GM12878 (cell line): ENCODE measurements at regions not wholly inside any gene's neighbourhood (a gene's known extent, or its start where the extent isn't known, plus 50 kb on each side); places are given as distances from the start of the nearest gene placed in this dataset.

Experiments
- ATAC-seq: fragments of 200-7000 bp; cut with Tn5 transposase; 3 replicates; pipeline ENCODE4 v1.9.1; 2020; ENCODE audit warnings: mild to moderate bottlenecking, moderate library complexity
- BruUV-seq: library from RNA; stranded (reverse); fragments of 400-500 nt; replicated peaks from 2 replicates; lab custom pipeline; 2021; lab: Mats Ljungman, UMichigan
- CTCF ChIA-PET: fragments of 300-600 bp; sonication (Branson Sonifier 250); formaldehyde crosslinking; extraction: SDS; loops from one replicate; lab custom pipeline; 2021; ENCODE audit warnings: inconsistent platforms; lab: Yijun Ruan, JAX
- POLR2A ChIA-PET: fragments of 350-600 bp; formaldehyde crosslinking; extraction: SDS; loops from one replicate; lab custom pipeline; 2021; ENCODE audit warnings: inconsistent platforms; lab: Charles Lee
- RAD21 ChIA-PET: fragments of 300-600 bp; sonication (Branson Sonifier 250); formaldehyde crosslinking; loops from one replicate; lab custom pipeline; 2023; ENCODE audit warnings: antibody characterized with exemption; ENCODE audit not compliant: unreplicated experiment; lab: Charles Lee
- SMC1A ChIA-PET: fragments of 300-600 bp; sonication (Branson Sonifier 250); formaldehyde crosslinking; loops from one replicate; lab custom pipeline; 2023; ENCODE audit not compliant: unreplicated experiment, uncharacterized antibody; lab: Charles Lee
- DNase-seq: peaks from one replicate; pipeline ENCODE4 v3.0.0-alpha.2; 2011; ENCODE audit warnings: low read depth, low spot score
- FAIRE-seq: peaks from 3 replicates; lab custom pipeline; 2011; peaks lifted over from hg19 to GRCh38; lab: Jason Lieb, UNC
- H2AFZ ChIP-seq: 2 replicates; pipeline ENCODE4 v1.6.0; 2011; ENCODE audit warnings: low read depth, low read length, control low read depth; ENCODE audit not compliant: control insufficient read depth
- H3K27ac ChIP-seq: 2 replicates; pipeline ENCODE4 v1.5.1; 2011; ENCODE audit warnings: control low read depth; ENCODE audit not compliant: control insufficient read depth, insufficient read depth
- H3K27me3 ChIP-seq, 2 experiments: replicated peaks in 1 of 2; 2 replicates each; pipeline versions ENCODE4 v1.6.0 to v1.6.1; 2011; ENCODE audit warnings: low read length in 1 of 2; ENCODE audit not compliant: control insufficient read depth in 2 of 2, insufficient read depth in 2 of 2
- H3K36me3 ChIP-seq, 2 experiments: 2 replicates each; pipeline ENCODE4 v1.5.1; 2011; ENCODE audit warnings: low read length in 1 of 2; ENCODE audit not compliant: control insufficient read depth in 2 of 2, insufficient read depth in 2 of 2
- H3K4me1 ChIP-seq: 2 replicates; pipeline ENCODE4 v1.6.1; 2011; ENCODE audit warnings: mild to moderate bottlenecking, low read length, moderate library complexity, mixed read lengths; ENCODE audit not compliant: control insufficient read depth, insufficient read depth
- H3K4me2 ChIP-seq: 2 replicates; pipeline ENCODE4 v1.6.0; 2011; ENCODE audit warnings: control low read depth; ENCODE audit not compliant: control insufficient read depth, insufficient read depth
- H3K4me3 ChIP-seq: fragments of 200-600 bp; sonication (generic); 2 replicates; pipeline ENCODE4 v1.5.1; 2016
- H3K79me2 ChIP-seq: 2 replicates; pipeline ENCODE4 v1.6.0; 2011; ENCODE audit warnings: low read length; ENCODE audit not compliant: control insufficient read depth, insufficient read depth
- H3K9ac ChIP-seq: 2 replicates; pipeline ENCODE4 v1.8.0; 2011; ENCODE audit warnings: low read length, control low read depth, mixed read lengths; ENCODE audit not compliant: control insufficient read depth, insufficient read depth
- H3K9me3 ChIP-seq: replicated peaks from 3 replicates; pipeline ENCODE4 v1.5.1; 2011; ENCODE audit warnings: mild to moderate bottlenecking, low read length; ENCODE audit not compliant: control insufficient read depth, insufficient read depth
- H4K20me1 ChIP-seq: 2 replicates; pipeline ENCODE4 v1.6.0; 2011; ENCODE audit not compliant: control insufficient read depth, insufficient read depth
- CHD2 ChIP-seq: IDR thresholded peaks from 2 replicates; pipeline ENCODE4 v1.6.1; 2011; ENCODE audit warnings: low read depth, low read length, improper control_type of control experiment, borderline replicate concordance
- FOXK2 ChIP-seq: fragments of 450-650 bp; IDR thresholded peaks from 2 replicates; pipeline ENCODE4 v1.6.1; 2017; ENCODE audit warnings: mild to moderate bottlenecking, moderate library complexity
- GATAD2B ChIP-seq: fragments of 450-650 bp; conservative IDR thresholded peaks from 2 replicates; pipeline ENCODE4 v1.6.1; 2017; ENCODE audit warnings: low read depth, mild to moderate bottlenecking, moderate library complexity
- HDGF ChIP-seq: fragments of 450-650 bp; IDR thresholded peaks from 2 replicates; pipeline ENCODE4 v1.6.1; 2016; ENCODE audit warnings: antibody characterized with exemption
- PML ChIP-seq: IDR thresholded peaks from 2 replicates; pipeline ENCODE4 v1.6.1; 2012; ENCODE audit warnings: low read length, inconsistent platforms
- PRDM15 ChIP-seq: fragments of 450-650 bp; formaldehyde crosslinking; IDR thresholded peaks from 2 replicates; pipeline ENCODE4 v1.4.0; 2020; ENCODE audit warnings: mild to moderate bottlenecking, moderate library complexity
- STAT1 ChIP-seq: fragments of 450-650 bp; conservative IDR thresholded peaks from 2 replicates; pipeline ENCODE4 v1.6.1; 2014; ENCODE audit warnings: antibody characterized with exemption, mild to moderate bottlenecking
- YY1 ChIP-seq: IDR thresholded peaks from 2 replicates; pipeline ENCODE4 v1.6.1; 2011; ENCODE audit warnings: low read depth, mild to moderate bottlenecking, low read length
- ZNF207 ChIP-seq: fragments of 450-650 bp; IDR thresholded peaks from 2 replicates; pipeline ENCODE4 v1.6.1; 2014; ENCODE audit warnings: antibody characterized with exemption, mild to moderate bottlenecking, borderline replicate concordance
- WGBS: methylation state at CpG from one replicate; pipeline ENCODE4 v1.1.6; 2016; ENCODE audit warnings: low lambda C conversion rate; ENCODE audit not compliant: insufficient replicate concordance, insufficient coverage; ENCODE audit errors: missing lambda C conversion rate; 5-methylcytosine and 5-hydroxymethylcytosine counted together
- in situ Hi-C: fragments of 300-500 bp; cut with MboI; formaldehyde crosslinking; loops from 9 replicates; pipeline ENCODE4 v1.14.3; 2018; ENCODE audit warnings: mixed read lengths
- intact Hi-C: fragments of 100-400 bp; cut with micrococcal nuclease; formaldehyde crosslinking; loops from one replicate; pipeline ENCODE4 v1.14.2; 2022; ENCODE audit not compliant: unreplicated experiment

GRCh38 chr10:108049668-108050067, 885.2 kb upstream of the SORCS1 start (continued):
- TF ChIP-seq PRDM15 (no peak), FOXK2 (no peak), ZNF207 (no peak)

GRCh38 chr10:108048898-108049297, 884.4 kb upstream of the SORCS1 start:
- no peaks in the 10 kb centered on the region for H4K20me1 ChIP-seq
- no peaks in the 10 kb centered on the region; the same call in 2 of the 3 replicates for H3K9me3 ChIP-seq
- no peak overlapping the region for H3K27ac ChIP-seq
- no peak for DNase-seq
- H3K27me3 ChIP-seq: no peaks in the 10 kb centered on the region
- H2AFZ ChIP-seq: no peak overlapping the region
- WGBS: 43% methylated on average over 2 of the region's 2 CpGs
- no peaks in the 10 kb centered on the region for H3K4me1 ChIP-seq
- no peak overlapping the region for H3K9ac ChIP-seq
- ATAC-seq: no peak
- H3K79me2 ChIP-seq: no peaks in the 10 kb centered on the region
- RAD21 ChIA-PET: interaction anchor here (1.0 to 1.5 kb wide), 4 partner anchors 8 to 156 kb away, joined by 3 to 9 read pairs (median 3); no protein-coding TSS in a partner anchor
- FAIRE-seq: no peak
- in situ Hi-C loops: no loop called here
- no peaks in the 10 kb centered on the region for H3K36me3 ChIP-seq
- no peak overlapping the region for H3K4me2 ChIP-seq
- intact Hi-C loops: no loop called here
- TF ChIP-seq CHD2 (no peak), STAT1 (no peak), HDGF (no peak), GATAD2B (no peak), PML (no peak), YY1 (no peak)
- TF ChIP-seq, all 136 proteins: peak for 0
- CTCF ChIA-PET: interaction anchor here (3.9 kb wide), 1 partner anchor 155 kb away, joined by 15 read pairs; no protein-coding TSS in a partner anchor
- SMC1A ChIA-PET: interaction anchor here (0.6 to 4.4 kb wide), 8 partner anchors 10 to 1401 kb away, joined by 3 to 43 read pairs (median 8); no protein-coding TSS in a partner anchor
- POLR2A ChIA-PET: interaction anchor here (1.0 to 2.3 kb wide), 3 partner anchors 10 to 1393 kb away, joined by 3 to 9 read pairs (median 4); no protein-coding TSS in a partner anchor
- H3K4me3 ChIP-seq: no peak overlapping the region
- BruUV-seq: no TSS peak
